GM12878 (cell line): ENCODE measurements at regions not wholly inside any gene's neighbourhood (a gene's known extent, or its start where the extent isn't known, plus 50 kb on each side); places are given as distances from the start of the nearest gene placed in this dataset.
A peak's percentile ranks its signal among the peaks of the same experiment; 100 is the strongest.

ENCODE experiments used
- ATAC-seq: fragments of 200-7000 bp; cut with Tn5 transposase; 3 replicates; pipeline ENCODE4 v1.9.1; 2020; ENCODE audit warnings: mild to moderate bottlenecking, moderate library complexity
- BruUV-seq: library from RNA; stranded (reverse); fragments of 400-500 nt; replicated peaks from 2 replicates; lab custom pipeline; 2021; lab: Mats Ljungman, UMichigan
- CTCF ChIA-PET: fragments of 300-600 bp; sonication (Branson Sonifier 250); formaldehyde crosslinking; extraction: SDS; loops from one replicate; lab custom pipeline; 2021; ENCODE audit warnings: inconsistent platforms; lab: Yijun Ruan, JAX
- POLR2A ChIA-PET: fragments of 350-600 bp; formaldehyde crosslinking; extraction: SDS; loops from one replicate; lab custom pipeline; 2021; ENCODE audit warnings: inconsistent platforms; lab: Charles Lee
- RAD21 ChIA-PET: fragments of 300-600 bp; sonication (Branson Sonifier 250); formaldehyde crosslinking; loops from one replicate; lab custom pipeline; 2023; ENCODE audit warnings: antibody characterized with exemption; ENCODE audit not compliant: unreplicated experiment; lab: Charles Lee
- SMC1A ChIA-PET: fragments of 300-600 bp; sonication (Branson Sonifier 250); formaldehyde crosslinking; loops from one replicate; lab custom pipeline; 2023; ENCODE audit not compliant: unreplicated experiment, uncharacterized antibody; lab: Charles Lee
- DNase-seq: peaks from one replicate; pipeline ENCODE4 v3.0.0-alpha.2; 2011; ENCODE audit warnings: low read depth, low spot score
- FAIRE-seq: peaks from 3 replicates; lab custom pipeline; 2011; peaks lifted over from hg19 to GRCh38; lab: Jason Lieb, UNC
- H2AFZ ChIP-seq: 2 replicates; pipeline ENCODE4 v1.6.0; 2011; ENCODE audit warnings: low read depth, low read length, control low read depth; ENCODE audit not compliant: control insufficient read depth
- H3K27ac ChIP-seq: 2 replicates; pipeline ENCODE4 v1.5.1; 2011; ENCODE audit warnings: control low read depth; ENCODE audit not compliant: control insufficient read depth, insufficient read depth
- H3K27me3 ChIP-seq, 2 experiments: replicated peaks in 1 of 2; 2 replicates each; pipeline versions ENCODE4 v1.6.0 to v1.6.1; 2011; ENCODE audit warnings: low read length in 1 of 2; ENCODE audit not compliant: control insufficient read depth in 2 of 2, insufficient read depth in 2 of 2
- H3K36me3 ChIP-seq, 2 experiments: 2 replicates each; pipeline ENCODE4 v1.5.1; 2011; ENCODE audit warnings: low read length in 1 of 2; ENCODE audit not compliant: control insufficient read depth in 2 of 2, insufficient read depth in 2 of 2
- H3K4me1 ChIP-seq: 2 replicates; pipeline ENCODE4 v1.6.1; 2011; ENCODE audit warnings: mild to moderate bottlenecking, low read length, moderate library complexity, mixed read lengths; ENCODE audit not compliant: control insufficient read depth, insufficient read depth
- H3K4me2 ChIP-seq: 2 replicates; pipeline ENCODE4 v1.6.0; 2011; ENCODE audit warnings: control low read depth; ENCODE audit not compliant: control insufficient read depth, insufficient read depth
- H3K4me3 ChIP-seq: fragments of 200-600 bp; sonication (generic); 2 replicates; pipeline ENCODE4 v1.5.1; 2016
- H3K79me2 ChIP-seq: 2 replicates; pipeline ENCODE4 v1.6.0; 2011; ENCODE audit warnings: low read length; ENCODE audit not compliant: control insufficient read depth, insufficient read depth
- H3K9ac ChIP-seq: 2 replicates; pipeline ENCODE4 v1.8.0; 2011; ENCODE audit warnings: low read length, control low read depth, mixed read lengths; ENCODE audit not compliant: control insufficient read depth, insufficient read depth
- H3K9me3 ChIP-seq: replicated peaks from 3 replicates; pipeline ENCODE4 v1.5.1; 2011; ENCODE audit warnings: mild to moderate bottlenecking, low read length; ENCODE audit not compliant: control insufficient read depth, insufficient read depth
- H4K20me1 ChIP-seq: 2 replicates; pipeline ENCODE4 v1.6.0; 2011; ENCODE audit not compliant: control insufficient read depth, insufficient read depth
- CBFB ChIP-seq: IDR thresholded peaks from 2 replicates; pipeline ENCODE4 v1.6.1; 2016; ENCODE audit warnings: antibody characterized with exemption, low read depth
- CBX5 ChIP-seq: sonication (generic); IDR thresholded peaks from 2 replicates; pipeline ENCODE4 v1.6.1; 2016; ENCODE audit warnings: low read depth, moderate library complexity, mild to moderate bottlenecking, inconsistent platforms
- E2F4 ChIP-seq: IDR thresholded peaks from 2 replicates; pipeline ENCODE4 v1.6.1; 2012; ENCODE audit warnings: low read depth, low read length, improper control_type of control experiment
- HCFC1 ChIP-seq: fragments of 150-350 bp; IDR thresholded peaks from 2 replicates; pipeline ENCODE4 v1.6.1; 2014; ENCODE audit warnings: low read length
- HDAC6 ChIP-seq: fragments of 200-600 bp; sonication (generic); IDR thresholded peaks from one replicate; pipeline ENCODE4 v1.8.0; 2017; ENCODE audit warnings: antibody characterized with exemption; ENCODE audit not compliant: unreplicated experiment
- HDGF ChIP-seq: fragments of 450-650 bp; IDR thresholded peaks from 2 replicates; pipeline ENCODE4 v1.6.1; 2016; ENCODE audit warnings: antibody characterized with exemption
- IRF3 ChIP-seq: fragments of 450-650 bp; IDR thresholded peaks from 2 replicates; pipeline ENCODE4 v1.6.1; 2014; ENCODE audit warnings: mild to moderate bottlenecking
- MAX ChIP-seq: IDR thresholded peaks from 2 replicates; pipeline ENCODE4 v1.6.1; 2012; ENCODE audit warnings: low read depth, low read length, improper control_type of control experiment
- NR2C2 ChIP-seq: IDR thresholded peaks from 2 replicates; pipeline ENCODE4 v1.6.1; 2011; ENCODE audit warnings: borderline replicate concordance, low read depth; ENCODE audit not compliant: control insufficient read depth, insufficient read length
- ZNF622 ChIP-seq: fragments of 450-650 bp; IDR thresholded peaks from 2 replicates; pipeline ENCODE4 v1.6.1; 2017; ENCODE audit warnings: mild to moderate bottlenecking, inconsistent platforms
- WGBS: methylation state at CpG from one replicate; pipeline ENCODE4 v1.1.6; 2016; ENCODE audit warnings: low lambda C conversion rate; ENCODE audit not compliant: insufficient replicate concordance, insufficient coverage; ENCODE audit errors: missing lambda C conversion rate; 5-methylcytosine and 5-hydroxymethylcytosine counted together
- in situ Hi-C: fragments of 300-500 bp; cut with MboI; formaldehyde crosslinking; loops from 9 replicates; pipeline ENCODE4 v1.14.3; 2018; ENCODE audit warnings: mixed read lengths
- intact Hi-C: fragments of 100-400 bp; cut with micrococcal nuclease; formaldehyde crosslinking; loops from one replicate; pipeline ENCODE4 v1.14.2; 2022; ENCODE audit not compliant: unreplicated experiment

GRCh38 chr3:106440672-106441071 is 571.9 kb upstream of the CBLB start (continued):
- no peak for TF ChIP-seq E2F4
- TF ChIP-seq MAX: no peak
- no peak for TF ChIP-seq CBFB
- TF ChIP-seq IRF3: no peak
- no peak for TF ChIP-seq HDAC6
- no peak for TF ChIP-seq HCFC1
- TF ChIP-seq NR2C2: no peak

GRCh38 chr3:106446271-106446670 is 577.5 kb upstream of the CBLB start:
- in situ Hi-C loops: no loop called here
- ATAC-seq (no peak; the same call in 1 of the 3 replicates), DNase-seq (no peak), FAIRE-seq (no peak)
- no peak overlapping the region for H3K4me3 ChIP-seq
- ChIA-PET SMC1A (interaction anchor here (0.7 to 1.8 kb wide), 3 partner anchors 11 to 235 kb away, joined by 3 to 5 read pairs (median 3); no protein-coding TSS in a partner anchor), CTCF (no interaction called here), POLR2A (interaction anchor here (0.5 kb wide), 1 partner anchor 1008 kb away, joined by 4 read pairs; no protein-coding TSS in a partner anchor), RAD21 (interaction anchor here (1.5 kb wide), 1 partner anchor 12 kb away, joined by 4 read pairs; no protein-coding TSS in a partner anchor)
- H3K4me1 ChIP-seq: no peaks in the 10 kb centered on the region
- H3K36me3 ChIP-seq: no peaks in the 10 kb centered on the region
- 46% methylated on average over 4 of the region's 4 CpGs for WGBS
- no TSS peak for BruUV-seq
- TF ChIP-seq CBX5: no peak
- no peak for TF ChIP-seq ZNF622
- no peak for TF ChIP-seq HDGF
- peaks cover 2% of the 10 kb centered on the region; the same call in 1 of the 3 replicates for H3K9me3 ChIP-seq
- H3K4me2 ChIP-seq: no peak overlapping the region
- peak overlapping the region; percentile 65 for H2AFZ ChIP-seq
- H3K27ac ChIP-seq: no peak overlapping the region
- no peaks in the 10 kb centered on the region for H3K27me3 ChIP-seq
- no peaks in the 10 kb centered on the region for H3K79me2 ChIP-seq
- no peak overlapping the region for H3K9ac ChIP-seq
- H4K20me1 ChIP-seq: no peaks in the 10 kb centered on the region
- intact Hi-C loops: no loop called here
